C4-2B (cell line): ENCODE measurements at regions not wholly inside any gene's neighbourhood (a gene's known extent, or its start where the extent isn't known, plus 50 kb on each side); places are given as distances from the start of the nearest gene placed in this dataset.

Source experiments
- CTCF ChIP-seq: fragments of 450-650 bp; conservative IDR thresholded peaks from 2 replicates; pipeline ENCODE4 v1.5.1; 2017; ENCODE audit warnings: mild to moderate bottlenecking
- ZFX ChIP-seq: fragments of 450-650 bp; IDR thresholded peaks from 2 replicates; pipeline ENCODE4 v1.6.1; 2017

- TF ChIP-seq CTCF: no peak
- no peak for TF ChIP-seq ZFX
These were observed 78.5 kb upstream of the SGIP1 start for GRCh38 chr1:66455446-66455845.
